ENCODE measurements at regions not wholly inside any gene's neighbourhood (a gene's known extent, or its start where the extent isn't known, plus 50 kb on each side); places are given as distances from the start of the nearest gene placed in this dataset.
"Not testable (repeated sequence)": the region's sequence is repeated elsewhere in the genome, so short reads cannot be mapped to it uniquely, and the experiment has no call there.

DNA sequence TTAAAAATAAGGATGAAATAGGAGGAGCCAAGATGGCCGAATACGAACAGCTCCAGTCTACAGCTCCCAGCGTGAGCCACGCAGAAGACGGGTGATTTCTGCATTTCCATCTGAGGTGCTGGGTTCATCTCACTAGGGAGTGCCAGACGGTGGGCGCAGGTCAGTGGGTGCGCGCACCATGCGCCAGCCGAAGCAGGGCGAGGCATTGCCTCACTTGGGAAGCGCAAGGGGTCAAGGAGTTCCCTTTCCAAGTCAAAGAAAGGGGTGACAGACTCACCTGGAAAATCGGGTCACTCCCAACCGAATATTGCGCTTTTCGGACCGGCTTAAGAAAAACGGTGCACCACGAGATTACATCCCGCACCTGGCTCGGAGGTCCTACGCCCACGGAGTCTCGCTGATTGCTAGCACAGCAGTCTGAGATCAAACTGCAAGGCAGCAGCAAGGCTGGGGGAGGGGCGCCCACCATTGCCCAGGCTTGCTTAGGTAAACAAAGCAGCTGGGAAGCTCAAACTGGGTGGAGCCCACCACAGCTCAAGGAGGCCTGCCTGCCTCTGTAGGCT is 323.2 kb upstream of the PIK3C3 start:
- DNase-seq (ENCODE audit: low spot score); FAIRE-seq: not testable (repeated sequence)

DNA sequence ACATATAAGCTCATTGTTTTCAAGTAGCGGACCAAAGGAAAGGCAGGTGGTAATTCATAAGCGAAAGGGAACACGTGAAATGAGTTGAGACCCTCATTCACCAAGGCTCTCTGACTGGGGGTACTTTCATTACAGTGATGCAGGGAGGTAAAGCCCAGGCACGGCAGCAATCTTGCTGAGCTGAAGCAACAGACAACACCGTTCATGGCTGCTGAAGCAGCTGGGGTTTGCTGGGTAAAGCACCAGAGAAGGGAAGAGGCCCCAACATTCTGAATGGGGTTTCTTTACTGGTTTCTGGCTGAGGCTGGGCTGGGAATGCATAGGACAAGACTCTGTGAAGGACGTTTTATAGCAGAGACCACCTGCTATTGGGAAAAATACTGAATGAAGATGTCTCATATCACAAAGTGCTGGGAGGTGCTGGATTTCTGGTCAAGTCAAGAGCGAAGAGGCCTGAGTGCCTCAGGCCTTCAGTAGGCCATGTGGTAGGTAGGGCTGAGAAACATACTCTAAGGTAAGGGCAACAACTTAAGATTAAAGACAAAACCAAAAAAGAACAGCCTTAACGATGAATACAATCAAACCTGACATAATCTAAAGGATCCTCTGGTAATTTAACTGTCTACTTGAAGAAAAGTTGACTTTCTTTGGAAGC is 324.7 kb upstream of the PIK3C3 start:
- no peak for FAIRE-seq
- DNase-seq (ENCODE audit: low spot score): no peak

- FAIRE-seq: no peak
- no peak for DNase-seq (ENCODE audit: low spot score)
Observed at GRCh38 chr18:41624460-41624859, 330.6 kb upstream of the PIK3C3 start.

- no peak for FAIRE-seq
- no peak for DNase-seq (ENCODE audit: low spot score)
Observed at GRCh38 chr18:41621177-41621576, 333.9 kb upstream of the PIK3C3 start.

GRCh38 chr18:41618147-41618546 is 336.9 kb upstream of the PIK3C3 start:
- DNase-seq (ENCODE audit: low spot score) (no peak), FAIRE-seq (no peak)

DNA sequence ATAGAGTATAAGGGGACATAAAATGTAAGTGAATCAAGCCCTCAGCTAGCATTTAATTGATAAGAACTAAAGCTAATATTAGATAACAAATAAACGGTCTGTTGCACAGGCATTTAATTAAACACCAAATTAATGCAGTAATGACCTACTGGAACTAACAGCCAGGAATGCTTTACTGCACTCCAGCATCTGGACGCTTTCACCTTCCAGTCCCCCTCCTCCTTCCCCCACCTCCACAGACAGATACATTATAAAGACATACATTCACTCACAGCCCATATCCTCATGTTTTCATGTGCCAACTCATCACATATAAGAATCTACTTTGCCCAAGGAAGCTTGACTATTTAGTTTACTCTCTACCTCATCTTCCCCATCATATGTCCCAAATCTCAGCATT is 337.4 kb upstream of the PIK3C3 start:
- DNase-seq (ENCODE audit: low spot score) (no peak), FAIRE-seq (no peak)

GRCh38 chr18:41613003-41613609 is 341.9 kb upstream of the PIK3C3 start:
- no peak for FAIRE-seq

DNA sequence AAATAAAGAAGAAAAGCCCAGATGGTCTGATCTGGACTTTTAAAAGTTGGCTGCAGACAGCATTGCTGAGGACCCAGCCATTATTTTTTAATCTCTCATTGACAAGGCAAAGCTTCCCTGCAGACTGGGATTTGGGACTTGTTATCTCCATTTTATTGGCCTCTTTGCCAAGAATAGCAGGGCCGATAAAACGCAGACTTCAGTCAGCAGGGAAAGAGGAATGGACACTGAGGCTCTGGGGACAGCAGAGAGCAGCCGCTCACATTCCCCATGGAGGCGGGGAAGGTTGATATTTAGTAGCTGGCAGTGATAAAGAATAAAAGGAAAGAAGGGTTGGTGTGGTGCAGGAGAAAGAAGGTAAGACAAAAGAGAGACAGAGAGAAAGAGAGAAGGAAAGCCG is 350.1 kb upstream of the PIK3C3 start:
- DNase-seq (ENCODE audit: low spot score) (no peak), FAIRE-seq (no peak)

More at GRCh38 chr18:41613003-41613609, 341.9 kb upstream of the PIK3C3 start:
- no peak for DNase-seq (ENCODE audit: low spot score)

GRCh38 chr18:41602034-41602433 is 353.0 kb upstream of the PIK3C3 start:
- DNase-seq (ENCODE audit: low spot score) (no peak), FAIRE-seq (no peak)

GRCh38 chr18:41600693-41601391 is 354.2 kb upstream of the PIK3C3 start:
- no peak for FAIRE-seq

GRCh38 chr18:41599466-41599865 is 355.6 kb upstream of the PIK3C3 start:
- FAIRE-seq (no peak), DNase-seq (ENCODE audit: low spot score) (no peak)

More at GRCh38 chr18:41600693-41601391, 354.2 kb upstream of the PIK3C3 start:
- no peak for DNase-seq (ENCODE audit: low spot score)

DNA sequence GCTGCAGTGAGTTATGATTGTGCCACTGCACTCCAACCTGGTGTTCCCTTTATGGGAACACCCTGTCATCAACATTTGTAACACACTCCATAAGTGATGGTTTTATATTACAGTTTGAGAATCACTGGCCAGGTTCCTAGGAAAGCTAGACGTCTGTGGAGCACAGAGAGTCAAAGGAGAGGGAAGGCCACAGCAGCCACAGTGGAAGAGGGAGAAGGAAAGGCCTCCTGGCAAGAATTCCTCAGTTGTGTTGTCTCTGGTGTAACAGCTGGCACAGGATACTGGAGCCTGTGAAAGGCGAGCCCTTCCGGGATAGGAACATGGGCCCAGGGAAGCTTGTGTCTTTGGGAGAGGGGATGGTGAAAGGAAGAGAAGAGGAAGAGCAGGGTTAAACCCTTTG is 360.5 kb upstream of the PIK3C3 start:
- FAIRE-seq (no peak), DNase-seq (ENCODE audit: low spot score) (no peak)

- DNase-seq (ENCODE audit: low spot score): no peak
- FAIRE-seq: no peak
Observed at GRCh38 chr18:41593171-41593675, 361.8 kb upstream of the PIK3C3 start.

DNA sequence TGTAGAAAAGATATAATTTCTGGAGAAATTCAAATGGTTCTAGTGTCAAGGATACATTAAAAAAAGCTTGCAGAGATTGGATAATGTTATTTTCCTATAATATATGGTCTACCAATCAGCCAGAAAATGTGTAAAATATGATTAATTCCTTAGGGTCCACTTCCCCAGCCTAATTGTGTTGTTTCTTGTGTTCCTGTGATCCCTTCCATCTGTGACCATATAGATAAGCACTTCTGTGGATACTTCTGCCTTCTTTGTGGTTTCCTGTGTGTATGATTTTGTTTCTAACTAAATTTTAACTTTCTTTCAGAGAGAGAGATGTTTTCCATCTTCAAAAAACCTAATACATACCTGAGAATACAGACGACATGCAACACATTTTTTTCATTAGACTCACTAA is 367.1 kb upstream of the PIK3C3 start:
- no peak for FAIRE-seq
- DNase-seq (ENCODE audit: low spot score): no peak

DNA sequence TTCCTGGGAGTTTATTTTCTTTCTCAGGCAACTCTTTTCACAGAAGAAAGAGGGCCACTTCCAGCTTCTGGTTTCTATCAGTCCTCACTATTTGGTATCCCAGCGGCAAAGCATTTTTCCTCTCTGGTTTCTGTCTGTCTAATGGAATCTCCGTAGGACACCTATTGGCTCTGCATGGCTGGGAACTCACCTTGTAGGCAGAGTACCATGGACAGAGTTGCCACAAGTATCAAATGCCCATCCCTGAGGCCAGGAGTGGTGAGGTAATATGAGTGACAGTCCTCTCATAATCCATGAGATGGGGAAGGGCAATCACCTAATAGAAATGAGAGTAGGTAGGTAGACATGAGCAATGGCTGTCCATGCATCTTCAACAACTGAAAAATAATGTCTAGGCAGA is 369.5 kb upstream of the PIK3C3 start:
- no peak for DNase-seq (ENCODE audit: low spot score)
- no peak for FAIRE-seq

DNA sequence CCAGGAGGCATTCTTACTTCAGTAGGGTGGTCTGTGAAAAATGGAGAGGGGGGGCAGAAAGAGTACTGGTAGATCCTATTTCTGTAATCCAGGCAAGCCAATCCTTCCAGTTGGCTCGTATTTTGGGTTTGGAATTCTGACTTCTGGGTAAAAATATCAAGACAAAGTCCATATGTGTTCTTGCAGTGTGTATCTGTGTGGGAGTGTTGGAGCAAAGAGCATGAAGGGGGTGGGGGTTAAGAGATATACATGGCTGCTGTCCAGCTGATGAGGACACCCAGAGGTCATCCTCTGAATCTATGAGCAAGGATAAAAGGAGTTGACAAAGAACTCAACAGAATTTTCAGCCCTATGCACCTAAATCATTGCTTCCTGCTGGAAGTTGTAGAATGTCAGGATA is 375.8 kb upstream of the PIK3C3 start:
- DNase-seq (ENCODE audit: low spot score) (no peak), FAIRE-seq (no peak)

- DNase-seq (ENCODE audit: low spot score) (no peak), FAIRE-seq (no peak)
Observed at GRCh38 chr18:41577529-41577928, 377.5 kb upstream of the PIK3C3 start.

GRCh38 chr18:41576643-41577042 is 378.4 kb upstream of the PIK3C3 start:
- FAIRE-seq: no peak
- DNase-seq (ENCODE audit: low spot score): no peak

DNA sequence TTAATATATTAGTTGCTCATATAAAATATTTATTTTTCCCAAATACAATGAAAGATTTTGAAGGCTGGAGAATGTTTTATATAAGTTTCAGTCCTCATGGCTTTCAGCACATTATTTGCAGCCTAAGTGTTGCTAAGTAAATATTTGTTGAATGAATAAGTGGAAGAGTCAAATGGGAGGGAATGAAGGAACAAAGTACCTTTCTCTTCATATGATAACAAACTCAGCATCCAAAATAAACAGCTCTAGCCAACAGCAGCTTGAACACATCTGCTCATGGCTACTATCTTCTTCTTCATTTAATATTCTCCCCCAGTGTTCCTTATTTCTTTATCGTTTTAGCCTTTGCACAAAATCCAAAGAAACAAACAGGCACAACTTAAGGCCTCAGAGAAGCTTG is 385.2 kb upstream of the PIK3C3 start:
- no peak for FAIRE-seq
- no peak for DNase-seq (ENCODE audit: low spot score)

GRCh38 chr18:41561961-41562360 is 393.1 kb upstream of the PIK3C3 start:
- DNase-seq (ENCODE audit: low spot score): no peak

GRCh38 chr18:41558715-41559114 is 396.3 kb upstream of the PIK3C3 start:
- no peak for FAIRE-seq

More at GRCh38 chr18:41561961-41562360, 393.1 kb upstream of the PIK3C3 start:
- no peak for FAIRE-seq

GRCh38 chr18:41553716-41554115 is 401.3 kb upstream of the PIK3C3 start:
- DNase-seq (ENCODE audit: low spot score): no peak
- FAIRE-seq: no peak

More at GRCh38 chr18:41558715-41559114, 396.3 kb upstream of the PIK3C3 start:
- no peak for DNase-seq (ENCODE audit: low spot score)
